Activated CD4-positive, alpha-beta memory T cell treated with anti-CD3 and anti-CD28 coated beads for 36 hours (primary cell): ENCODE measurements at regions not wholly inside any gene's neighbourhood (a gene's known extent, or its start where the extent isn't known, plus 50 kb on each side); places are given as distances from the start of the nearest gene placed in this dataset.

Experiments
- CTCF ChIA-PET: fragments of 350-600 bp; sonication (Branson Sonifier 250); formaldehyde crosslinking; loops from one replicate; lab custom pipeline; 2021; ENCODE audit warnings: antibody characterized with exemption, inconsistent platforms; lab: Charles Lee
- POLR2A ChIA-PET: fragments of 350-600 bp; sonication (Branson Sonifier 250); formaldehyde crosslinking; loops from one replicate; lab custom pipeline; 2021; ENCODE audit warnings: antibody characterized with exemption; lab: Charles Lee
- DNase-seq: peaks from one replicate; pipeline ENCODE4 v3.0.0-alpha.2; 2020
- H3K27ac Mint-ChIP-seq: one replicate; pipeline ENCODE4 v1.8.0; 2021; ENCODE audit warnings: mixed read lengths
- H3K27me3 Mint-ChIP-seq: one replicate; pipeline ENCODE4 v1.8.0; 2021; ENCODE audit warnings: mixed read lengths
- H3K36me3 Mint-ChIP-seq: one replicate; pipeline ENCODE4 v1.8.0; 2021; ENCODE audit warnings: mixed read lengths
- H3K4me1 Mint-ChIP-seq: one replicate; pipeline ENCODE4 v1.8.0; 2021; ENCODE audit warnings: low read depth, mixed read lengths
- H3K4me3 Mint-ChIP-seq: one replicate; pipeline ENCODE4 v1.8.0; 2021; ENCODE audit warnings: mild to moderate bottlenecking, mixed read lengths
- H3K9me3 Mint-ChIP-seq: one replicate; pipeline ENCODE4 v1.8.0; 2021; ENCODE audit warnings: mixed read lengths
- intact Hi-C: fragments of 100-400 bp; cut with micrococcal nuclease; formaldehyde crosslinking; loops from one replicate; pipeline ENCODE4 v1.15.1; 2023

GRCh38 chr3:90253131-90253530 lies 1145.7 kb downstream of the EPHA3 start:
- H3K36me3 Mint-ChIP-seq = no peaks in the 10 kb centered on the region
- no peak overlapping the region for H3K27ac Mint-ChIP-seq
- ChIA-PET CTCF (no interaction called here), POLR2A (no interaction called here)
- peaks cover 6% of the 10 kb centered on the region for H3K9me3 Mint-ChIP-seq
- DNase-seq = no peak
- no peak overlapping the region for H3K4me3 Mint-ChIP-seq
- intact Hi-C loops = no loop called here
- no peaks in the 10 kb centered on the region for H3K27me3 Mint-ChIP-seq
- H3K4me1 Mint-ChIP-seq = no peaks in the 10 kb centered on the region

GRCh38 chr3:90261481-90262433 lies 1154.3 kb downstream of the EPHA3 start:
- Mint-ChIP-seq H3K27me3 (no peaks in the 10 kb centered on the region), H3K4me1 (no peaks in the 10 kb centered on the region), H3K27ac (no peak overlapping the region), H3K4me3 (no peak overlapping the region), H3K9me3 (peaks cover 46% of the 10 kb centered on the region), H3K36me3 (no peaks in the 10 kb centered on the region)
- DNase-seq = no peak
- POLR2A ChIA-PET = no interaction called here
- intact Hi-C loops = no loop called here
- CTCF ChIA-PET = no interaction called here
